Activated naive CD4-positive, alpha-beta T cell treated with anti-CD3 and anti-CD28 coated beads for 36 hours (primary cell): ENCODE measurements at regions not wholly inside any gene's neighbourhood (a gene's known extent, or its start where the extent isn't known, plus 50 kb on each side); places are given as distances from the start of the nearest gene placed in this dataset.

ENCODE experiments used
- CTCF ChIA-PET: fragments of 350-600 bp; sonication (Branson Sonifier 250); formaldehyde crosslinking; loops from one replicate; lab custom pipeline; 2021; ENCODE audit warnings: antibody characterized with exemption; lab: Charles Lee
- DNase-seq: peaks from one replicate; pipeline ENCODE4 v3.0.0-alpha.2; 2020
- H3K27ac Mint-ChIP-seq: one replicate; pipeline ENCODE4 v1.8.0; 2021; ENCODE audit warnings: mild to moderate bottlenecking, mixed read lengths
- H3K27me3 Mint-ChIP-seq: one replicate; pipeline ENCODE4 v1.8.0; 2021; ENCODE audit warnings: low read depth, mixed read lengths
- H3K36me3 Mint-ChIP-seq: one replicate; pipeline ENCODE4 v1.8.0; 2021; ENCODE audit warnings: low read depth, mixed read lengths
- H3K4me1 Mint-ChIP-seq: one replicate; pipeline ENCODE4 v1.8.0; 2021; ENCODE audit warnings: low read depth, mixed read lengths
- H3K4me3 Mint-ChIP-seq: one replicate; pipeline ENCODE4 v1.8.0; 2021; ENCODE audit warnings: mild to moderate bottlenecking, moderate library complexity, mixed read lengths
- H3K9me3 Mint-ChIP-seq: one replicate; pipeline ENCODE4 v1.8.0; 2021; ENCODE audit warnings: mixed read lengths
- intact Hi-C: fragments of 100-400 bp; cut with micrococcal nuclease; formaldehyde crosslinking; loops from one replicate; pipeline ENCODE4 v1.15.1; 2023

- H3K36me3 Mint-ChIP-seq: no peaks in the 10 kb centered on the region
- CTCF ChIA-PET: no interaction called here
- no peak overlapping the region for H3K4me3 Mint-ChIP-seq
- DNase-seq: no peak
- peaks cover 2% of the 10 kb centered on the region for H3K4me1 Mint-ChIP-seq
- H3K9me3 Mint-ChIP-seq: no peaks in the 10 kb centered on the region
- H3K27me3 Mint-ChIP-seq: peaks cover 2% of the 10 kb centered on the region
- H3K27ac Mint-ChIP-seq: no peak overlapping the region
- intact Hi-C loops: no loop called here
Observed at GRCh38 chr1:5506634-5507033, 485.6 kb downstream of the NPHP4 start.

- peaks cover 2% of the 10 kb centered on the region for H3K4me1 Mint-ChIP-seq
- H3K36me3 Mint-ChIP-seq: no peaks in the 10 kb centered on the region
- CTCF ChIA-PET: interaction anchor here (2.3 kb wide), 1 partner anchor 9 kb away, joined by 6 read pairs; no protein-coding TSS in a partner anchor
- H3K27me3 Mint-ChIP-seq: peaks cover 2% of the 10 kb centered on the region
- DNase-seq: no peak
- no peak overlapping the region for H3K4me3 Mint-ChIP-seq
- H3K9me3 Mint-ChIP-seq: no peaks in the 10 kb centered on the region
- intact Hi-C loops: no loop called here
- H3K27ac Mint-ChIP-seq: no peak overlapping the region
Observed at GRCh38 chr1:5505944-5506343, 486.3 kb downstream of the NPHP4 start.

GRCh38 chr1:5504364-5504740 lies 487.9 kb downstream of the NPHP4 start:
- no peak for DNase-seq
- Mint-ChIP-seq H3K4me3 (no peak overlapping the region), H3K36me3 (no peaks in the 10 kb centered on the region), H3K27me3 (no peaks in the 10 kb centered on the region), H3K4me1 (no peaks in the 10 kb centered on the region), H3K9me3 (no peaks in the 10 kb centered on the region), H3K27ac (no peak overlapping the region)
- intact Hi-C loops: no loop called here
- CTCF ChIA-PET: interaction anchor here (0.8 to 2.3 kb wide), 2 partner anchors 10 to 208 kb away, joined by 3 to 6 read pairs; no protein-coding TSS in a partner anchor

- intact Hi-C loops: no loop called here
- H3K4me1 Mint-ChIP-seq: no peaks in the 10 kb centered on the region
- no peaks in the 10 kb centered on the region for H3K27me3 Mint-ChIP-seq
- CTCF ChIA-PET: interaction anchor here (2.3 kb wide), 1 partner anchor 11 kb away, joined by 6 read pairs; no protein-coding TSS in a partner anchor
- no peak overlapping the region for H3K27ac Mint-ChIP-seq
- no peaks in the 10 kb centered on the region for H3K36me3 Mint-ChIP-seq
- no peaks in the 10 kb centered on the region for H3K9me3 Mint-ChIP-seq
- no peak overlapping the region for H3K4me3 Mint-ChIP-seq
- no peak for DNase-seq
Observed at GRCh38 chr1:5503556-5504363, 488.5 kb downstream of the NPHP4 start.

GRCh38 chr1:5502311-5503194 lies 489.7 kb downstream of the NPHP4 start:
- CTCF ChIA-PET: no interaction called here
- DNase-seq: no peak

GRCh38 chr1:5501206-5501930 lies 490.9 kb downstream of the NPHP4 start:
- Mint-ChIP-seq H3K9me3 (no peaks in the 10 kb centered on the region), H3K27me3 (no peaks in the 10 kb centered on the region), H3K27ac (no peak overlapping the region), H3K4me3 (no peak overlapping the region), H3K36me3 (no peaks in the 10 kb centered on the region), H3K4me1 (no peaks in the 10 kb centered on the region)
- intact Hi-C loops: no loop called here
- CTCF ChIA-PET: no interaction called here
- DNase-seq: no peak

More at GRCh38 chr1:5502311-5503194, 489.7 kb downstream of the NPHP4 start:
- Mint-ChIP-seq H3K4me3 (no peak overlapping the region), H3K9me3 (no peaks in the 10 kb centered on the region), H3K27ac (no peak overlapping the region), H3K4me1 (no peaks in the 10 kb centered on the region), H3K27me3 (no peaks in the 10 kb centered on the region), H3K36me3 (no peaks in the 10 kb centered on the region)
- intact Hi-C loops: no loop called here

- no peak overlapping the region for H3K4me3 Mint-ChIP-seq
- DNase-seq: no peak
- H3K27me3 Mint-ChIP-seq: no peaks in the 10 kb centered on the region
- H3K9me3 Mint-ChIP-seq: no peaks in the 10 kb centered on the region
- H3K36me3 Mint-ChIP-seq: no peaks in the 10 kb centered on the region
- H3K27ac Mint-ChIP-seq: no peak overlapping the region
- CTCF ChIA-PET: no interaction called here
- intact Hi-C loops: no loop called here
- no peaks in the 10 kb centered on the region for H3K4me1 Mint-ChIP-seq
Observed at GRCh38 chr1:5500541-5500940, 491.7 kb downstream of the NPHP4 start.

- H3K4me3 Mint-ChIP-seq: no peak overlapping the region
- H3K27ac Mint-ChIP-seq: no peak overlapping the region
- no peak for DNase-seq
- no peaks in the 10 kb centered on the region for H3K27me3 Mint-ChIP-seq
- H3K4me1 Mint-ChIP-seq: no peaks in the 10 kb centered on the region
- intact Hi-C loops: no loop called here
- H3K36me3 Mint-ChIP-seq: no peaks in the 10 kb centered on the region
- H3K9me3 Mint-ChIP-seq: no peaks in the 10 kb centered on the region
- CTCF ChIA-PET: no interaction called here
Observed at GRCh38 chr1:5497503-5497902, 494.7 kb downstream of the NPHP4 start.

GRCh38 chr1:5495596-5496410 lies 496.4 kb downstream of the NPHP4 start:
- Mint-ChIP-seq H3K4me1 (no peaks in the 10 kb centered on the region), H3K27ac (no peak overlapping the region), H3K27me3 (no peaks in the 10 kb centered on the region), H3K4me3 (no peak overlapping the region), H3K36me3 (no peaks in the 10 kb centered on the region), H3K9me3 (no peaks in the 10 kb centered on the region)
- DNase-seq: no peak
- intact Hi-C loops: no loop called here
- CTCF ChIA-PET: interaction anchor here (1.4 kb wide), 1 partner anchor 18 kb away, joined by 5 read pairs; no protein-coding TSS in a partner anchor

- H3K9me3 Mint-ChIP-seq: no peaks in the 10 kb centered on the region
- DNase-seq: no peak
- no peak overlapping the region for H3K4me3 Mint-ChIP-seq
- no peaks in the 10 kb centered on the region for H3K4me1 Mint-ChIP-seq
- H3K27ac Mint-ChIP-seq: no peak overlapping the region
- intact Hi-C loops: no loop called here
- H3K36me3 Mint-ChIP-seq: no peaks in the 10 kb centered on the region
- H3K27me3 Mint-ChIP-seq: no peaks in the 10 kb centered on the region
- CTCF ChIA-PET: no interaction called here
Observed at GRCh38 chr1:5494518-5494917, 497.7 kb downstream of the NPHP4 start.

- H3K27me3 Mint-ChIP-seq: no peaks in the 10 kb centered on the region
- no peaks in the 10 kb centered on the region for H3K9me3 Mint-ChIP-seq
- no peak for DNase-seq
- CTCF ChIA-PET: interaction anchor here (1.1 kb wide), 1 partner anchor 17 kb away, joined by 3 read pairs; no protein-coding TSS in a partner anchor
- H3K27ac Mint-ChIP-seq: no peak overlapping the region
- no peaks in the 10 kb centered on the region for H3K4me1 Mint-ChIP-seq
- no peak overlapping the region for H3K4me3 Mint-ChIP-seq
- no peaks in the 10 kb centered on the region for H3K36me3 Mint-ChIP-seq
- intact Hi-C loops: no loop called here
Observed at GRCh38 chr1:5493851-5494311, 498.3 kb downstream of the NPHP4 start.
